LNCAP (cell line): ENCODE measurements at regions not wholly inside any gene's neighbourhood (a gene's known extent, or its start where the extent isn't known, plus 50 kb on each side); places are given as distances from the start of the nearest gene placed in this dataset.

Experiments
- TF ChIP-seq, protein P1 (sequence below): fragments of 450-650 bp; IDR thresholded peaks from 2 replicates; pipeline ENCODE4 v1.5.1; 2017; ENCODE audit warnings: mild to moderate bottlenecking

DNA sequence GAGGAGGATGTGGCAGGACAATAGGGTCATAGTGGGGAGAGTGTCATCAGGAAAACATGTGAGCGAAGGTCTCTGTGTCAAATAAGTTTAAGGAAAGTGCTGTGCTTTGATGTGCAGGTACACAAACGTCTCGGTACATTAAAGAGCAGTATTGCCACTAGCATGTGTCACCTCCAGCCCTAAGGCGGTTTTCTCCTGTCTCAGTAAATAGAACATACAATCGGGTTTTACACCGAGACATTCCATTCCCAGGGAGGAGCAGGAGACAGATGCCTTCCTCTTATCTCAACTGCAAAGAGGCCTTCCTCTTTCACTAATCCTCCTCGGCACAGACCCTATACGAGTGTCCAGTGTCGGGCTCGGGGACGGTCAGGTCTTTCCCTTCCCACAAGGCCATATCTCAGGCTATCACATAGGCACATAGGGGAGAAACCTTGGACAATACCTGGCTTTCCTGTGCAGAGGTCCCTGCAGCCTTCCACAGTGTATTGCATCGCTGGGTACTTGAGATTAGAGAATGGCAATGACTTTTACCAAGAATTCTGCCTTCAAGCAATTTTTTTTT lies 684.5 kb downstream of the PDHA2 start:
- TF ChIP-seq, protein P1, sequence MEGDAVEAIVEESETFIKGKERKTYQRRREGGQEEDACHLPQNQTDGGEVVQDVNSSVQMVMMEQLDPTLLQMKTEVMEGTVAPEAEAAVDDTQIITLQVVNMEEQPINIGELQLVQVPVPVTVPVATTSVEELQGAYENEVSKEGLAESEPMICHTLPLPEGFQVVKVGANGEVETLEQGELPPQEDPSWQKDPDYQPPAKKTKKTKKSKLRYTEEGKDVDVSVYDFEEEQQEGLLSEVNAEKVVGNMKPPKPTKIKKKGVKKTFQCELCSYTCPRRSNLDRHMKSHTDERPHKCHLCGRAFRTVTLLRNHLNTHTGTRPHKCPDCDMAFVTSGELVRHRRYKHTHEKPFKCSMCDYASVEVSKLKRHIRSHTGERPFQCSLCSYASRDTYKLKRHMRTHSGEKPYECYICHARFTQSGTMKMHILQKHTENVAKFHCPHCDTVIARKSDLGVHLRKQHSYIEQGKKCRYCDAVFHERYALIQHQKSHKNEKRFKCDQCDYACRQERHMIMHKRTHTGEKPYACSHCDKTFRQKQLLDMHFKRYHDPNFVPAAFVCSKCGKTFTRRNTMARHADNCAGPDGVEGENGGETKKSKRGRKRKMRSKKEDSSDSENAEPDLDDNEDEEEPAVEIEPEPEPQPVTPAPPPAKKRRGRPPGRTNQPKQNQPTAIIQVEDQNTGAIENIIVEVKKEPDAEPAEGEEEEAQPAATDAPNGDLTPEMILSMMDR, result no peak

DNA sequence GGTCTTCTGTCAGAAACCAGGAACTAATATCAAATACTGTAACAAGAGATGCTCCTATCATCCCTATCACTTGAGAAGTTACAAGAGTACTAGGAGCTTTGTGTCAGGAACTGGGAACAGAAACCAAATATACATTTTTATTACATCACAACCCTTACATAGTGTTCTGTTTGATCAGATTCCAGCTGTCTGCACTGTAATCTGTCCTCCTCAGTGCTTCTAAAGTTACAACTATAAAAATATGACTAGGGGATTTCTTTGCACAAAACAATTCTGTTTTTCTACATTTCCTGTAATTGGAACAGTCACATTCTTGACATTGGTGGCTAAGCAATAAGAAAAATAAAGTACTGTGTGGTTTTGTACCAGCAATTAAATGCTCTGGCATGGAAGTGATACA lies 686.0 kb downstream of the PDHA2 start:
- TF ChIP-seq, protein P1, result no peak

DNA sequence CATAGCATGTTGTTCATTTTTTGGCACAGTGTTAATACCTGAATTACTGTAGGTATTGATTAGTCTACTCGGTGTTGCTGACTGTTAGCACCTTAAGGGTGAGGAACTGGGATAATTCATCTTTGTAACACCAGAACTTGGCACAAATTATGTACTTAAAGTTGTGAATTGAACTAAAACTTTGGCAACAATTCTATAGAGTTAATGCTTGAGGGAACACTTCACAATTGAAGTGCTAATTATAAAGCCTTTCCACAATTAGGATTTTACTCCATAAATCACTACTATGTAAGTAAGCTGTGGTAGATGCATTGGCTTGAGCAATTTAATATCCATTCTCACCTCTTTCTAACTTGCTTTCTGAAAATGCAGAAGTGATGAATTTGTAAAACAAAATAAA lies 686.7 kb downstream of the PDHA2 start:
- TF ChIP-seq, protein P1, result no peak

DNA sequence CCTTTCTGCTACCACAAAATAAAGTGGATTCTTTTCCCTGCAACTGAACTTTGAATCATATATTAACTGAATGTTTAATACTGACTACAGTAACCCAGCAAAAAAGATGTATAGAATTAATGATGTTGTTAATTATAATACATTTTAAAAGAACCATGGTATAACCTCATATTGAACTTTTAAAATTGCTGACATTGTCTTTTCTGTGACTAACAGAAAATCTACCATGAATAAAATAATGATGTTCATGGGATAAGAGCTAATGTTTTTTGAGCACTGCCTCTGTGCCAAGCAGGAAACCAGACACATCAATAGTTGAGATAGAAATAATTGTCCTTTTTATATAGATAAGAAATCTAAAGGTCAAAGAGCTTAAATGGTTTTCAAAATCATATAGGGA lies 691.9 kb downstream of the PDHA2 start:
- TF ChIP-seq, protein P1, result no peak

DNA sequence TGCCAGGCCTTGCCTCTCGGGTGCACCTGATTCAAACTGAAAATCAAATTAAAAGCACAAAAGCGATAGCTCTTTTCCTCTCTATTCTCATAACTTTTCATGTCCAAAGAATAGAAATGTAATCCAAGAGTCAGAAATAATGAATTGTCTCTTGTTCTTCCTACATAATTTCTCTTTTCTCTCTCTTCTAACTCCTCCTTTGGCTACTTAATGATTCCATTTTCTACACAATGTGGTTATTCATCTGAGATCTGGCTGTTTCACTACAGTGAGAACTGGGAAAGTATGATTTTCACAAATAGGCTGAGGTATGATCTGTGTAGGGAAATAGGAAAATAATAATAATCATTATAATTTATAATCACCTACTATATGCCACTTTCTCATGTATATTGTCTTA lies 703.5 kb downstream of the PDHA2 start:
- TF ChIP-seq, protein P1, result no peak

DNA sequence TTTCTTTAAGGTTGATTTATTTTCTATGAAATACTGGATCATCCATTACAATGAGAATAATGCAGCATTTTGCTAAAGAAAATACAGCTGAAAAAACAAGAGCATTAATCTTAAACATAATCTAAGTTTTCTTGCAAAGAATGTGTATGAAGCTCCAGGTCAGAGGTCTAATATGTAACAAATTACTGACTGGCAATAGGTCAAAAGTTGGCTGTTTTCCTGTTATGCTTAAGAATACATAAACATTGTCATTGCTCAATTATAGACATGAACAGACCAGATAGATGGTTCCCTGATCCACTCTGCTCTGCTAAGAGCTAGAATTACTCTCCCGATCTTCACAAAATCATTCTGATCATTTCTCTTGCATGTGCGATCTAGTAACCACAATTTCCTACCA lies 718.6 kb downstream of the PDHA2 start:
- TF ChIP-seq, protein P1, result no peak

DNA sequence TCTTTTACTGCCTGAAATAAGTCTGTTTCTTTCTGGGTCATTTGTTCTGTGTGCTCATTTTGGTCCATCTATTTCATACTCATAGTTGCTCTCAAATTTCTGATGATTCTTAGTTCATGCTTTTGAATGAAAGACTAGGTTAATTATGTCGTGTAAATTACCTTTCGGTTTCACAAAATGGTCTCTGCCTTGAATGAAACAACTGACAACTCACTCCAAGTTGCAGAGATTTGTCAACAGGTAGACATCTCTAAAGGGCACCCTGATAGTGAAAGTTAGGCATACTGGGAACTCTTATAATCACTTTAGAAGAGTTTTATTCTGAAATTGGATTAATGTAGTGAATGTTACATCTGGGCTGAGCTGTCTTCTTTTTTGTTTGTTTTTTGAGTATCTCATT lies 726.9 kb downstream of the PDHA2 start:
- TF ChIP-seq, protein P1, result no peak

DNA sequence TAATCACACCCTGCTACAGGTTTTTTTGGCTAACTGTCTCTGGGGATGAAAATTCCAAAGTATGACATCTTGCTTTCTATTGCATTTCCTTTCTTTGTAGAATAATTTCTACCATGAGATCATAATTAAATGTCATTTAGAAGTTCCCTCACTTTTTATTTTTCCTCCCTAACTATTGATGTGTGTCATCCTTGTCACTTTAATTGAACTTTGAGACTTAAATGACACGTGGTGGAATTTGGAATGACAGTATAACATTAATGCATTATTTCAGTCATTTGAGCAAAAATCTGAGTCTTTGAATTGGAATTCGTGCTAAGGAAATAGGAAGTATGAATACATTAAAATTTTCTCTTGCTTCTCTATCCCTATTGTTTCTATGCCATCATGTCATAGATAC lies 745.4 kb downstream of the PDHA2 start:
- TF ChIP-seq, protein P1, result no peak
